ENCODE measurements at regions not wholly inside any gene's neighbourhood (a gene's known extent, or its start where the extent isn't known, plus 50 kb on each side); places are given as distances from the start of the nearest gene placed in this dataset.

DNA sequence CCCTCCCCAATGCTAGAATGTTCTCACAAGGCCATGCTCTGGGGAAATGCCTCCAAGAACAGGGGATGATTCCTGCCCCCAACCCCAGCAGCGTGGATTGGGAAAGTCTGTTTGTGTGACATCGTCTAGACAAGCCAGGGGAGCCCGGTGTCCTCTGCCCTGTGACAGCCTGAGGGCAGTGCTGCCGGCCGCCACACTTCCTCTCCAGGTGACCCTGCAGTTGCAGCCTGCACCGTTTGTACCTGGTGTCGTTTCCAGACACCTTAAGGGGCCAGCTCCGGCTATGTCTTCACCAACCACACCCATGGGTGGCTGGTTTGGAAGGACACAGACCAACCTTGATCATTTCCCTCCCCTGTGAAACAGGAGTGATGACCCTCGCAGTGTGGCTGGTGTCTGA is 372.6 kb downstream of the BCL11B start:
- TF ChIP-seq ZNF274 (IDR thresholded peaks at IDR 0.05; ENCODE audit: low read length) (no peak), ZNF274 (tag by site-specific recombination; IDR thresholded peaks at IDR 0.05; ENCODE audit: borderline replicate concordance) (no peak), OVOL3 (tag by site-specific recombination; IDR thresholded peaks at IDR 0.05) (no peak), ZSCAN16 (tag by site-specific recombination; IDR thresholded peaks at IDR 0.05) (no peak), GLIS2 (tag by site-specific recombination; IDR thresholded peaks at IDR 0.05) (no peak), ZNF140 (tag by site-specific recombination; IDR thresholded peaks at IDR 0.05) (no peak), KLF16 (tag by site-specific recombination; IDR thresholded peaks at IDR 0.05) (no peak), ZFP3 (tag by site-specific recombination; IDR thresholded peaks at IDR 0.05; ENCODE audit: low read depth) (no peak)
- TF ChIP-seq, protein P1, sequence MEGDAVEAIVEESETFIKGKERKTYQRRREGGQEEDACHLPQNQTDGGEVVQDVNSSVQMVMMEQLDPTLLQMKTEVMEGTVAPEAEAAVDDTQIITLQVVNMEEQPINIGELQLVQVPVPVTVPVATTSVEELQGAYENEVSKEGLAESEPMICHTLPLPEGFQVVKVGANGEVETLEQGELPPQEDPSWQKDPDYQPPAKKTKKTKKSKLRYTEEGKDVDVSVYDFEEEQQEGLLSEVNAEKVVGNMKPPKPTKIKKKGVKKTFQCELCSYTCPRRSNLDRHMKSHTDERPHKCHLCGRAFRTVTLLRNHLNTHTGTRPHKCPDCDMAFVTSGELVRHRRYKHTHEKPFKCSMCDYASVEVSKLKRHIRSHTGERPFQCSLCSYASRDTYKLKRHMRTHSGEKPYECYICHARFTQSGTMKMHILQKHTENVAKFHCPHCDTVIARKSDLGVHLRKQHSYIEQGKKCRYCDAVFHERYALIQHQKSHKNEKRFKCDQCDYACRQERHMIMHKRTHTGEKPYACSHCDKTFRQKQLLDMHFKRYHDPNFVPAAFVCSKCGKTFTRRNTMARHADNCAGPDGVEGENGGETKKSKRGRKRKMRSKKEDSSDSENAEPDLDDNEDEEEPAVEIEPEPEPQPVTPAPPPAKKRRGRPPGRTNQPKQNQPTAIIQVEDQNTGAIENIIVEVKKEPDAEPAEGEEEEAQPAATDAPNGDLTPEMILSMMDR (tag by site-specific recombination; IDR thresholded peaks at IDR 0.05): no peak
- TF ChIP-seq, protein P2, sequence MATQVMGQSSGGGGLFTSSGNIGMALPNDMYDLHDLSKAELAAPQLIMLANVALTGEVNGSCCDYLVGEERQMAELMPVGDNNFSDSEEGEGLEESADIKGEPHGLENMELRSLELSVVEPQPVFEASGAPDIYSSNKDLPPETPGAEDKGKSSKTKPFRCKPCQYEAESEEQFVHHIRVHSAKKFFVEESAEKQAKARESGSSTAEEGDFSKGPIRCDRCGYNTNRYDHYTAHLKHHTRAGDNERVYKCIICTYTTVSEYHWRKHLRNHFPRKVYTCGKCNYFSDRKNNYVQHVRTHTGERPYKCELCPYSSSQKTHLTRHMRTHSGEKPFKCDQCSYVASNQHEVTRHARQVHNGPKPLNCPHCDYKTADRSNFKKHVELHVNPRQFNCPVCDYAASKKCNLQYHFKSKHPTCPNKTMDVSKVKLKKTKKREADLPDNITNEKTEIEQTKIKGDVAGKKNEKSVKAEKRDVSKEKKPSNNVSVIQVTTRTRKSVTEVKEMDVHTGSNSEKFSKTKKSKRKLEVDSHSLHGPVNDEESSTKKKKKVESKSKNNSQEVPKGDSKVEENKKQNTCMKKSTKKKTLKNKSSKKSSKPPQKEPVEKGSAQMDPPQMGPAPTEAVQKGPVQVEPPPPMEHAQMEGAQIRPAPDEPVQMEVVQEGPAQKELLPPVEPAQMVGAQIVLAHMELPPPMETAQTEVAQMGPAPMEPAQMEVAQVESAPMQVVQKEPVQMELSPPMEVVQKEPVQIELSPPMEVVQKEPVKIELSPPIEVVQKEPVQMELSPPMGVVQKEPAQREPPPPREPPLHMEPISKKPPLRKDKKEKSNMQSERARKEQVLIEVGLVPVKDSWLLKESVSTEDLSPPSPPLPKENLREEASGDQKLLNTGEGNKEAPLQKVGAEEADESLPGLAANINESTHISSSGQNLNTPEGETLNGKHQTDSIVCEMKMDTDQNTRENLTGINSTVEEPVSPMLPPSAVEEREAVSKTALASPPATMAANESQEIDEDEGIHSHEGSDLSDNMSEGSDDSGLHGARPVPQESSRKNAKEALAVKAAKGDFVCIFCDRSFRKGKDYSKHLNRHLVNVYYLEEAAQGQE (tag by site-specific recombination; IDR thresholded peaks at IDR 0.05): no peak
- TF ChIP-seq, protein P3, sequence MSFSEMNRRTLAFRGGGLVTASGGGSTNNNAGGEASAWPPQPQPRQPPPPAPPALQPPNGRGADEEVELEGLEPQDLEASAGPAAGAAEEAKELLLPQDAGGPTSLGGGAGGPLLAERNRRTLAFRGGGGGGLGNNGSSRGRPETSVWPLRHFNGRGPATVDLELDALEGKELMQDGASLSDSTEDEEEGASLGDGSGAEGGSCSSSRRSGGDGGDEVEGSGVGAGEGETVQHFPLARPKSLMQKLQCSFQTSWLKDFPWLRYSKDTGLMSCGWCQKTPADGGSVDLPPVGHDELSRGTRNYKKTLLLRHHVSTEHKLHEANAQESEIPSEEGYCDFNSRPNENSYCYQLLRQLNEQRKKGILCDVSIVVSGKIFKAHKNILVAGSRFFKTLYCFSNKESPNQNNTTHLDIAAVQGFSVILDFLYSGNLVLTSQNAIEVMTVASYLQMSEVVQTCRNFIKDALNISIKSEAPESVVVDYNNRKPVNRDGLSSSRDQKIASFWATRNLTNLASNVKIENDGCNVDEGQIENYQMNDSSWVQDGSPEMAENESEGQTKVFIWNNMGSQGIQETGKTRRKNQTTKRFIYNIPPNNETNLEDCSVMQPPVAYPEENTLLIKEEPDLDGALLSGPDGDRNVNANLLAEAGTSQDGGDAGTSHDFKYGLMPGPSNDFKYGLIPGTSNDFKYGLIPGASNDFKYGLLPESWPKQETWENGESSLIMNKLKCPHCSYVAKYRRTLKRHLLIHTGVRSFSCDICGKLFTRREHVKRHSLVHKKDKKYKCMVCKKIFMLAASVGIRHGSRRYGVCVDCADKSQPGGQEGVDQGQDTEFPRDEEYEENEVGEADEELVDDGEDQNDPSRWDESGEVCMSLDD (tag by site-specific recombination; IDR thresholded peaks at IDR 0.05): no peak
- TF ChIP-seq, protein P4, sequence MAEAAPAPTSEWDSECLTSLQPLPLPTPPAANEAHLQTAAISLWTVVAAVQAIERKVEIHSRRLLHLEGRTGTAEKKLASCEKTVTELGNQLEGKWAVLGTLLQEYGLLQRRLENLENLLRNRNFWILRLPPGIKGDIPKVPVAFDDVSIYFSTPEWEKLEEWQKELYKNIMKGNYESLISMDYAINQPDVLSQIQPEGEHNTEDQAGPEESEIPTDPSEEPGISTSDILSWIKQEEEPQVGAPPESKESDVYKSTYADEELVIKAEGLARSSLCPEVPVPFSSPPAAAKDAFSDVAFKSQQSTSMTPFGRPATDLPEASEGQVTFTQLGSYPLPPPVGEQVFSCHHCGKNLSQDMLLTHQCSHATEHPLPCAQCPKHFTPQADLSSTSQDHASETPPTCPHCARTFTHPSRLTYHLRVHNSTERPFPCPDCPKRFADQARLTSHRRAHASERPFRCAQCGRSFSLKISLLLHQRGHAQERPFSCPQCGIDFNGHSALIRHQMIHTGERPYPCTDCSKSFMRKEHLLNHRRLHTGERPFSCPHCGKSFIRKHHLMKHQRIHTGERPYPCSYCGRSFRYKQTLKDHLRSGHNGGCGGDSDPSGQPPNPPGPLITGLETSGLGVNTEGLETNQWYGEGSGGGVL (tag by site-specific recombination; IDR thresholded peaks at IDR 0.05): no peak
